A549 (cell line): ENCODE measurements at regions not wholly inside any gene's neighbourhood (a gene's known extent, or its start where the extent isn't known, plus 50 kb on each side); places are given as distances from the start of the nearest gene placed in this dataset.

Experiments used
- CBX2 ChIP-seq: fragments of 200-600 bp; sonication (generic); IDR thresholded peaks from 2 replicates; pipeline ENCODE4 v1.6.1; 2016; ENCODE audit warnings: low read depth, mild to moderate bottlenecking, borderline replicate concordance
- CTCF ChIP-seq: fragments of >200 bp; sonication (Bioruptor Twin); formaldehyde crosslinking; IDR thresholded peaks from 3 replicates; pipeline ENCODE4 v1.5.1; 2016
- EP300 ChIP-seq, 2 experiments: fragments of >200 bp; sonication (Bioruptor Twin); formaldehyde crosslinking; IDR thresholded peaks; 2 replicates in 1 of 2; 3 replicates in 1 of 2; pipeline ENCODE4 v1.6.1; 2016 to 2017
- POLR2A ChIP-seq: IDR thresholded peaks from 2 replicates; pipeline ENCODE4 v1.6.1; 2012; ENCODE audit warnings: mild to moderate bottlenecking, low read length
- POLR2AphosphoS2 ChIP-seq: conservative IDR thresholded peaks from 2 replicates; pipeline ENCODE4 v1.6.1; 2012; ENCODE audit warnings: low read length, improper control_type of control experiment, inconsistent platforms
- RAD21 ChIP-seq, 2 experiments: fragments of >200 bp in 1 of 2; sonication (Bioruptor Twin) in 1 of 2; formaldehyde crosslinking in 1 of 2; IDR thresholded peaks in 1 of 2; conservative IDR thresholded peaks in 1 of 2; 2 replicates in 1 of 2; 3 replicates in 1 of 2; pipeline ENCODE4 v1.6.1; 2012 to 2018; ENCODE audit warnings: inconsistent platforms in 1 of 2
- REST ChIP-seq: fragments of 200-600 bp; sonication (generic); IDR thresholded peaks from 2 replicates; pipeline ENCODE4 v1.6.1; 2016; ENCODE audit warnings: antibody characterized with exemption, mild to moderate bottlenecking, moderate library complexity
- RFX5 ChIP-seq: fragments of 450-650 bp; IDR thresholded peaks from 2 replicates; pipeline ENCODE4 v1.7.1; 2014; ENCODE audit warnings: antibody characterized with exemption, mild to moderate bottlenecking, moderate library complexity

- TF ChIP-seq RFX5 = no peak
- TF ChIP-seq RAD21 (conservative IDR thresholded peaks at IDR 0.05 in 1 of 2, IDR thresholded peaks at IDR 0.05 in 1 of 2) = no peak
- no peak for TF ChIP-seq CTCF
- no peak for TF ChIP-seq CBX2
- TF ChIP-seq REST = no peak
- no peak for TF ChIP-seq POLR2AphosphoS2
- TF ChIP-seq POLR2A = no peak
- no peak for TF ChIP-seq EP300 (IDR thresholded peaks at IDR 0.05)
These were observed 200.8 kb upstream of the NEBL start for GRCh38 chr10:21097926-21098355.
